GM12801 (cell line): ENCODE measurements at regions not wholly inside any gene's neighbourhood (a gene's known extent, or its start where the extent isn't known, plus 50 kb on each side); places are given as distances from the start of the nearest gene placed in this dataset.

Source experiments
- TF ChIP-seq, protein P1 (sequence below): IDR thresholded peaks from one replicate; pipeline ENCODE4 v1.5.1; 2011; ENCODE audit warnings: control low read depth; ENCODE audit not compliant: insufficient read length; ENCODE audit errors: extremely low read depth

DNA sequence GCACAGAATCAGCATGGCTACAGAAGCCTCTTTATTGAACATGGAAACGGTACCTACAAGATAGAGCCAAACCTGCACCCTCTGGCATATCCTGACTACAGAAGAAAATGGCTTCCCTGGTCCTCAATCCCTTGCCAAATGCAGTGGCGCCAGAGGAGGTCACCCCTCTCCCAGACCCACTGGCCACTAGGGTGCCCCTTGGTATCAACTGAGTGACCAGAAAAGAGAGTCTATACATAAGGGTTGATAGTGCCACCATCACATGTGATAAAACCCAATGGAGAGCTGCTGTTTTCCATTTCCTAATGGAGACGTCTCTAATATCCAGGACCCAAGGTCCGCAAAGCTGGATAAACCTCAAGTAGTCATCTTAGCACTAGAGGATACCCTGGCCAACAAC, 52.7 kb upstream of the ALK start:
- TF ChIP-seq, protein P1, sequence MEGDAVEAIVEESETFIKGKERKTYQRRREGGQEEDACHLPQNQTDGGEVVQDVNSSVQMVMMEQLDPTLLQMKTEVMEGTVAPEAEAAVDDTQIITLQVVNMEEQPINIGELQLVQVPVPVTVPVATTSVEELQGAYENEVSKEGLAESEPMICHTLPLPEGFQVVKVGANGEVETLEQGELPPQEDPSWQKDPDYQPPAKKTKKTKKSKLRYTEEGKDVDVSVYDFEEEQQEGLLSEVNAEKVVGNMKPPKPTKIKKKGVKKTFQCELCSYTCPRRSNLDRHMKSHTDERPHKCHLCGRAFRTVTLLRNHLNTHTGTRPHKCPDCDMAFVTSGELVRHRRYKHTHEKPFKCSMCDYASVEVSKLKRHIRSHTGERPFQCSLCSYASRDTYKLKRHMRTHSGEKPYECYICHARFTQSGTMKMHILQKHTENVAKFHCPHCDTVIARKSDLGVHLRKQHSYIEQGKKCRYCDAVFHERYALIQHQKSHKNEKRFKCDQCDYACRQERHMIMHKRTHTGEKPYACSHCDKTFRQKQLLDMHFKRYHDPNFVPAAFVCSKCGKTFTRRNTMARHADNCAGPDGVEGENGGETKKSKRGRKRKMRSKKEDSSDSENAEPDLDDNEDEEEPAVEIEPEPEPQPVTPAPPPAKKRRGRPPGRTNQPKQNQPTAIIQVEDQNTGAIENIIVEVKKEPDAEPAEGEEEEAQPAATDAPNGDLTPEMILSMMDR = no peak

DNA sequence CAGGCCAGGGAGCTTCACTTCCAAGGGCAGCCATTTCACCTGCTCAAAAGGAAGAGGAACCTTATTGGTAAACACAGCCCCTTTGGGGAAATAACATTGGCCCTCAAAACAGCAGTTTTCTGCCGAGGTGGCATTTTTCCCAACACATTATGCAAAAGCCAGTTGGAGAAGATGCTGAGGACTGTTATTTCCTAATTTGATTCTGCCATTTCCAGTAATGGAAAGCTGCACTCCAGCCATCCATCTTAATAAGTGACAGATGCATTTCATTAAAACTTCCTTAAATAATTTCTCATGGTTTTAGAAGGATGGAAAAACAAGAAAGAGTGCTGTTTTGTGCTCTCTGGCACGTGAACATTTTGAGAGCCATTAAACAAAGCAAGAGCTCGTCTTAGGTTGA, 55.9 kb upstream of the ALK start:
- TF ChIP-seq, protein P1 = no peak

DNA sequence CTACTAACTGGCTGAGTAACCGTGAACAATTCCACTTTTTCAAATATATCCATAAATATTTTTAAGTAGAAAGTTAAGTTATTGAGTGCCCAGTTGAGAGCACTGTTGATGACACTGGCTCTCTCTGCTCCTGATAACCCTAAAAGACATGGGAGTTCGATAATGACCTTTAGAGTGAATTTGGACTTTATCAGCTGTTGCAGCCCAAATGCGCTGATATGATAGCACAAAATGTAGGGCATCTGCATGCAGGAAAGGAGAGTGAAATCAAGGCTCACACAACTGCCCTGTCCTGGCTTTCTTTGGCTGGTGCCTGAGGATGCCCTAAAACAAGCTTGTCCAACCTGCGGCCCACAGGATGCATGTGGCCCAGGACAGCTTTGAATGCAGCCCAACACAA, 60.0 kb upstream of the ALK start:
- TF ChIP-seq, protein P1 = no peak

DNA sequence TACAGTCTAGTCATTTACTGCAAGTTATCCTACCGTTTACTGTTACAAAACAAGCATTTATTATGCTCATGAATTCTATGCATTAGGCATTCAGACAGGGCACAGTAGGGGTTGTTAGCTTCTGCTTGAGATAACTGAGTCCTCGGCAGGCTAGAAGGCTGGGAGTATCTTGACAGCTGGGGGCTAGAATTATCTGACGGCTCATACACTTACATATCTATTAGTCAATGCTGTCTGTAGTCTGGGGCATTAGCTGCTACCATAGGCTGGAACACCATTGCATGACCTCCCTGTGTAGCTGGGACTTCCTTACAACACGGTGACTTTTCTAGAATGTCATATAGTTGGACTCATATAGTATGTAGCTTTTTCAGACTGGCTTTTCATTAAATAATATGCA, 61.9 kb upstream of the ALK start:
- TF ChIP-seq, protein P1 = no peak

DNA sequence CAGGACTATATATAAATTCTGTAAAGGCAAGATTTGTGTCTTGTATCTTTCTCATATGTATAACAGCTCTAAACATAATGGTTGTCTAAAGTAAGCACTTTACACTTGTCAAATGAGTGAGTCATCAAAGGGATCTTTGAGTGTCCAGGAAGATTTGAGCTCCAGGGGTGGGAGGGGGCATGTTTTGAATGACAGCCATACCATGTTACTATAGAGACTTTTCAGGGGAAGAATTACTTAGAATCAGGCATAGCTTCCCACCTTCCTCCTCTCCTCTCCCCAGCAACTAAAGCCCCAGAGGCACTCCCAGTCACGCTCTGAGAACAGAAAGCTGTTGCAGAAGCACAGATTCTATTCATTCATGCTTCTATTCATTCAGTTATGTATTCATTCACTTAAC, 65.8 kb upstream of the ALK start:
- TF ChIP-seq, protein P1 = no peak

DNA sequence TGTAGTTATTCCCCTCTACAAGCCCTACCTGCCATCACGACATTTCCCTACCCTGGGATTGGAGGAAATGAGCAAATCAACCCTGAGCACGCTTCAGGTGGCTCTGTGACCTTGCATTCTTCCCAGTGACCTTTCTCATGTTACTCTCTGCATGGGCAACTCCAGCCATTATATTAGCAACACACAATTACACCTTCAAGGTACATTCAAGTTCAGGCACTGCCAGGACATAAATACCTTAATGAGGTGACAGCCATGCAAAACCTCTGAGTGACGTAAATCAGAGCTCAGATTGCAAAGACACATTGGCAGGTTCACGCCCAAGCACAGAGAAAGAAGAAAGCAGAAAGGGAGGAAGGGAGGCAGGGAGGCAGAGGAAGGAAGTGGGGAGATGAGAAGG, 68.7 kb upstream of the ALK start:
- TF ChIP-seq, protein P1 = no peak

DNA sequence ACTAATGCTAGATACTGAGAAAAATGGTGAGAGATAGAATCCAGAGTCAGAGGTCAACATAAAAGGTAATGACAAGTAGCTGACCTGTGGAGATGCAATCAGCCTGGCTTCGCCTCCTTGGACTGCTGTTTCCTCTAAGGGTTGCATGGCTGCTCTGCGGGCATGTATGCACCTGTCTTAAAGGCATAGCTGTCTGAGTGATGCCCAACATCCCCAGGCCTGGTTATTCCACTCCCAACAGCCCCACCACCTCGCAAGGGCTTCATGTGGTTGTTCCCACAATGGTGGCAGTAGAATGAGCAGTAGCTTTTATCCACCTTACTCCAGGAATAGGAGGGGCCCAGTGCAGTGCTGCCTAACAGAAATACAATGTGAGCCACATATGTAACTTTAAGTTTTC, 69.7 kb upstream of the ALK start:
- TF ChIP-seq, protein P1 = no peak

DNA sequence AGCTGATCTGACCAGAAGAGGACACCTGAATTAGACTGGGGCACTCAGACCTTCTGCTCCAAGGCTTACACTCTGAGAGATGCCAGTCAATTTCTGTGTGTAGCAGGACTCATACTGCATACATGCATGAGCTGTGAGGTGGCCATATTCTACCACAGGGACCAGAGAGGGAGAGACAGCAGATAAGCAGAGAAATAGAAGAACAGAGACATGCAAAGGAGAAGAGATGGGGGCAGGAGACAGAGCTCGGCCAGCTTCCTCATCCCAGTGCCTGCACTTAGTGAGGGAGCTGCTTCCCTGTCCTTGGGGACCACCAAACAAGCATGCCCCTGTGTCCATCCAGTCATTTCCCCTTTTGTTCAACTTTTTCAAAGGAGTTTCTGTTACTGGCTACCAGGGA, 73.9 kb upstream of the ALK start:
- TF ChIP-seq, protein P1 = no peak
